ENCODE measurements at regions not wholly inside any gene's neighbourhood (a gene's known extent, or its start where the extent isn't known, plus 50 kb on each side); places are given as distances from the start of the nearest gene placed in this dataset.
"Not testable (repeated sequence)": the region's sequence is repeated elsewhere in the genome, so short reads cannot be mapped to it uniquely, and the experiment has no call there.

- not testable (repeated sequence) for TF ChIP-seq CTCF (IDR thresholded peaks at IDR 0.05); TCF7L2 (IDR thresholded peaks at IDR 0.05; ENCODE audit: low read depth, low read length); POLR2AphosphoS5 (IDR thresholded peaks at IDR 0.05; ENCODE audit: low read depth, low read length); REST (IDR thresholded peaks at IDR 0.05; ENCODE audit: insufficient read depth in 1 of 2, low read depth in 2 of 2, low read length in 1 of 2); SIN3A (IDR thresholded peaks at IDR 0.05; ENCODE audit: borderline replicate concordance, insufficient read depth, low read depth, low read length)
These were observed 295.7 kb downstream of the CEP170 start for GRCh38 chr1:242959397-242959796.
